GM11168 (cell line): ENCODE measurements at regions not wholly inside any gene's neighbourhood (a gene's known extent, or its start where the extent isn't known, plus 50 kb on each side); places are given as distances from the start of the nearest gene placed in this dataset.

Source experiments
- in situ Hi-C: fragments of 300-500 bp; cut with MboI; formaldehyde crosslinking; loops from one replicate; pipeline ENCODE4 v1.12.0; 2022; ENCODE audit warnings: low sequenced_read_pairs; ENCODE audit not compliant: unreplicated experiment

DNA sequence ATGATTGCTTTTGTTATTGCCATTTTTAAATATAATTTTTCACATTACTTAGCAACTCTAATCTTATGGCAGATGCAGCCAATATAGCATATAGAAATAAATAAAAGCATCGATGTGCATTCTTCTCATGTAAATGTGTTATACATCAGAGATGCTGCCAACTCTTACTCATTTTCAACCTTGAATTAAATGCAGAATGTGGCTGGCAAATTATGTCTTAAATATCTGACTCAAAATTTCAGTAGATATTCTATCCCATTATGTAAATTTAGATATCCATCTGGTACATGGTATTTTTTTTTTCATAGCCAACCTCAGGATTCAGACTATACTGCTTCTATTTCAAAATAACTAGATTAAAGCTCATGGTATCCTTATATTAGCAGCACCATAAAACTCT, 916.7 kb upstream of the TMPRSS15 start:
- in situ Hi-C loops = no loop called here

DNA sequence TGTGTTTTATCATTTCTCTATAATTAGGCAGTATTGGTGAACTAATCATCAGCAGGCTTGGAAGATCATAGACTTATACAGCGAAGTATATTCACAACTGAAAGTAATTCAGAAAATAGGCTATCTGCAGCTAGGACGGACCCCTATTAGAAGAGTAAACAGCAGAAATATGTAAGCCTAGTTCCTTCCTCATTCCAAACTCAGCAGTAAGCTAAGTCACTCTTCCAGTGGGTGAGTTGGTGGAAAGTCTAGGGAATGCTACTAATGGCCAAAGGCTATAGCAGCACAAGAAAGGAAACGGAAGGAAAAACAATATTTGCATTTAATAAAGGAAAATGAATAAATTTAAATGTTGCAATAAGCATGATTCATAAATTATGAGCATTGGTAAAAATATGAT, 918.1 kb upstream of the TMPRSS15 start:
- in situ Hi-C loops = no loop called here

DNA sequence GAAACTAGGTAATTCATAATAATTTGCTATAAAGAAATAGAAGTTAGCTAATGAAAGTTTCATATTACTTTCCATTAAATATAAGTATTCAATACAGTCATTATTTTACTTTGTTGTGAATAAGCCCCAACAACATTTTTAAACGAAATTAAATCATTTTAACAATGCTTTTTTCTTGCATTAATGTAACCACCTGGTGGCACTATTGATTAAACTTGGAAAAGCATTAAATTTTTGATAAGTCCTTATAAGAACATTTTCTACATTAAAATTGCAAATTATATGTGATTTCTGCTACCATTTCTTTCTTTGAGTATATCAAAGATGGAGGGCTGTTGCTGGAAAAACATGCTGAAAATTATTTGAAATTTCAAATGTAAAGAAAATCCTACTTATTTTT, 918.8 kb upstream of the TMPRSS15 start:
- in situ Hi-C loops = no loop called here

GRCh38 chr21:19326531-19327319, 923.1 kb upstream of the TMPRSS15 start:
- in situ Hi-C loops = no loop called here

DNA sequence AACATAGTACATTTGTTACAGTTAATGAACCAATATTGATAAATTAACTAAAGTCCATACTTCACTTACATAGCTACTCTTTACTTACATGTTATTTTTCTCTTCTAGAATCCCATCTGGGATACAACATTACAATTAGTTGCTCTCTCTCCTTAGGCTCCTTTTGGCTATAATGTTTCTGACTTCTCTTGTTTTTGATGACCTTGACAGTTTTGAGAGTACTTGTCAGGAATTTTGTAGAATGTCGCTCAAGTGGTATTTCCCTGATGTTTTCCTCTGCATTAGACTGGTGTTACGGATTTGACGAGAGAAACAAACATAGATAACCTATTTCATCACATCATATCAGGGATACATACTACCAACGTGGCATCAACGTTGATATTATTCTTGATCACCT, 925.4 kb upstream of the TMPRSS15 start:
- in situ Hi-C loops = no loop called here

- in situ Hi-C loops = no loop called here
Measured at GRCh38 chr21:19340303-19340702, 936.7 kb upstream of the TMPRSS15 start.

DNA sequence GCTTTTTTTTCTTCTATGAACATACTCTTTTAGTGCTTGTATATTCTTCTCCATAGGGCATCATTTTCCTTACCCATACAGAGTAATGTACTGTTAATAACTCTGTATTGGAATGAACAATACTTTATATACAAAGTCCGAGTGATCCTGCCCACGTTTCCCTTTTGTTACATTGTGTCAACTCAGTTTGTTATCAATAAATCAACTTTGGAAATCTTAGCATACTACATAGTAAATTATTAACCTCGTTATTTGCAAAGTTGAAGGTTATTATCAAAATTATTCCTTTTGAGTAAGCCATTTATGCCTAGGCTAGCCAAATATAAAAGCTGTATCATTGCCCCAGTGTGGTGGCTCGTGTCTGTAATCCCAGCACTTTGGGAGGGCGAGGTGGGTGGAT, 937.4 kb upstream of the TMPRSS15 start:
- in situ Hi-C loops = no loop called here

DNA sequence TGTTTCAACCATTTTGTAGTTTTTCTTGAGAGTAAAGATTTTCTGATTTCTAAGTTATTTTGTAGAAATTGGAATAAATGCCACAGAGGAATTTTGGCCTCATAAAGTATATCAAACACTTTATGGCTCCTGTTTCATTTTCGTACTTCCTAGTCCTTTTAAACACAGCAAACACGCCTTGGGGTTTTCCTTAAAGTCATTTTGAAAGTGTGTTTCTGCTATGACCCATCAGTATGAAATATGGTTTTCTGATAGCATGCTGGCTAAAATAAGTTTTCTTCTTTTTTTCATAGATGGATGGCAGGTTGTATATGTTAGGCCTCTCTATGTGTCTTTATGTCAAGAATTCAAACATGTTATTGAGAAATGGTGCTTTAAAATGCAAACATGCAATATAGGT, 940.1 kb upstream of the TMPRSS15 start:
- in situ Hi-C loops = no loop called here

GRCh38 chr21:19350286-19350685, 946.7 kb upstream of the TMPRSS15 start:
- in situ Hi-C loops = no loop called here

DNA sequence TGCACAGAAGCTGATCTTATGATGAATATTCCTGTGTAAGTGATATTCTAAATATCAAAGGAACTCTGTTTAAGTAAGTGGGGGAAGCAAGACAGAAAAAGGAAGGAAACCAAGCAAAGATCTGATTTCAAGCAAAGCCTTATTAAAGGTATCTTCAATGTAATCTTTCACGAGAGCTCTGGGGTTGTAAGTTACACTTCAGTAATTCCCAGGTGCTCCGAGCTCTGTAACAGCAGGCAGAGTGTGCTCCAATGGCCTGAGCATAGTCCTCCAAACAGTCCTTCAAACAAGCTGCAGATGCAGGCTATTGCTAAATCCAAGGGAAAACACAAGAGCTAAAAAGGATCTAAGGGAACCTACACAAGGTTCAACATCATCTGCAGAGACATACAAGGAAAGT, 949.7 kb upstream of the TMPRSS15 start:
- in situ Hi-C loops = no loop called here

- in situ Hi-C loops = no loop called here
Measured at GRCh38 chr21:19368944-19369343, 965.4 kb upstream of the TMPRSS15 start.

DNA sequence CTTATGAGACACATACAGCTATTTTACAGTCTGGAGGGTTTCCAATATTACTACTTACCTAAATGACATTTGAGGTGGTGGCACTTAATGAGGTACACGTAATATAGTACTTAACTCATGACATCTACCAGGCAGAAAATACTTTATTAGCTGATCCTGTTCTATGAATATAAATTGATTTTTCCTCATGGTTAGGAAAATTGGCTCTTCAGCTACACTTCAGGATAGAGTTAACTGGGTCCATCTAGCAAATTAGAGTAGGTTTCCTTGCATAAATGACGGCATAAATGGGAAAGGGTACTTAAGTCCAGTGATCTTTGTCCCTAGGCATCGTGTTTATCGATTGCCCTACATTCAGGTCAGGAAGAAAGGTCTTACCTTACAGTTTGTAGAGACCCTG, 988.8 kb upstream of the TMPRSS15 start:
- in situ Hi-C loops = no loop called here

DNA sequence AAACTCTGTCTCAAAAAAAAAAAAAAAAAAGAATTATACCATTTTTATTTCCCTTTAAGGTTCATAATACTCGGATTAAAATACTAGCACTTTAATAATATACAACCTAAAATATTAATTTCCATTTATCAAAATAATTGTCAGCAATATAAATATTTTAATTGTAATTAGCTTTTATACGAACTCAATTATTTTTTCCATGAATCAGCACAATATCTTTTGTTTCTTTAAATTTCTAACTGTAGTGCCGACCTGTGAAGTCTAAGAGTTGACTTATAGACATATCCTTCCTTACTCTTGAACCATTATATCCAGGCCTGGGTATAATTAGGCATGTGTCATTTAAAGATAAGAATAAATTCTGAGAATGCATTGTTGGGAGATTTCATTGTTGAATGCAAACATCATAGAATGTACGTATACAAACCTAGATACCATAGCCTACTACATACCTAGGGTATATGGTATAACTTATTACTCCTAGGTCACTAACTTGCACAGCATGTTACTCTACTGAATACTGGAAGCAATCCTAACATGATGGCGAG, 996.7 kb upstream of the TMPRSS15 start:
- in situ Hi-C loops = no loop called here

GRCh38 chr21:19402870-19403269, 999.3 kb upstream of the TMPRSS15 start:
- in situ Hi-C loops = no loop called here

DNA sequence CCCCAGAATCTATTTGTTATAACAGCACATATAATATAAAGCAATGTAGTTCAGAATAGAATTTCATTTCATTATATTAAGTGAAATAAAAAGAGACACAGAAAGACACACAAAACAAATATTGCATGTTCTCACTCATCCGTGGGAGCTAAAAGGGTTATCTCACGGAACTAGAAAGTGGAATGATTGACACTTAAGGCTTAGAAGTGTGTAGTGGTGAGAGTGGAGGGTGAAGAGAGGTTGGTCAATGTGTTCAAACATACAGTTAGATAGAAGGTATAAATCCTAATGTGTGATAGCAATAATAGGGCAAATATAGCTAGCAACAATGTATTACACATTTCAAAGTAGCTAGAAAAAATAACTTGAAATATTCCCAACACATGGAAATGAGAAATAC, 1001.7 kb upstream of the TMPRSS15 start:
- in situ Hi-C loops = no loop called here

GRCh38 chr21:19420565-19420964, 1017.0 kb upstream of the TMPRSS15 start:
- in situ Hi-C loops = no loop called here

- in situ Hi-C loops = no loop called here
Measured at GRCh38 chr21:19433623-19434022, 1030.0 kb upstream of the TMPRSS15 start.

DNA sequence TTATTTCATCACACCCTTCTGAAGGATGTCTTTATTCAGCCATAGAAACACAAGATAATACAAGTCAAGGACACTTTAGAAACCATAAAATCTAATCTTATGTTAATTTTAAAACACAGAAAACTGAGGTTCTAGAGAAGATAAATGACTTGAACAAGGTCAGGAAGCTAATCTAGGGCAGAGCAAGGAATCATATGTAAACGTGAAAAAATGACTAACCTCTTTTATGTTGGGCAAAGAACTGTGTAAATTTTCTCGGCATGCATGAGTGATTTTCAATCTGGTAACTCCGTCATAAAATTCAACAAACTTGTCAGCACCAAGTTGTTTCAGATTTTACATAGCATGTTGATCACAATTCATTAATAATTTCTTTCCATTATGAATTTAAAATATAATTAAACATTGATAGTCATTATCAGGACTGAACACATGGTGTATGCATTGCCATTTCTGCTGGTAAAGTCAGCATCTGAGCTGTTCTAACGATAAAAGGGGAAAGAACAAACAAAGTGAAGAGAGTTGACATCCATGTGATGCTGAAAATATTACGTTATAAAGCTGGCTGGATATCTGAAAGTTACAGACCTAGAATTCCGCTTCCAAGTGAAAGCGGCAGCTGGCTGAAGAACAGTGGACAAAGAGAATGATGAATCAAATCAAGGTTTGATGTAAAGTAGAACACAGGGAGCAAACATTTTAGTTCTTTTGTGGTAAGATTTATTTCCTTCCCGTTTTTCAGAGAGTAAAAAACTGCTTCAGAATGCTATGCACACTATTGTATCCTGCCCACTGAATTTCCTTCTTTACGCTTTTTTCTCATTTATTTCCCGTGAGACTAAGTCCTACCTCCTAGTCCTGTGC, 1037.4 kb upstream of the TMPRSS15 start:
- in situ Hi-C loops = no loop called here

DNA sequence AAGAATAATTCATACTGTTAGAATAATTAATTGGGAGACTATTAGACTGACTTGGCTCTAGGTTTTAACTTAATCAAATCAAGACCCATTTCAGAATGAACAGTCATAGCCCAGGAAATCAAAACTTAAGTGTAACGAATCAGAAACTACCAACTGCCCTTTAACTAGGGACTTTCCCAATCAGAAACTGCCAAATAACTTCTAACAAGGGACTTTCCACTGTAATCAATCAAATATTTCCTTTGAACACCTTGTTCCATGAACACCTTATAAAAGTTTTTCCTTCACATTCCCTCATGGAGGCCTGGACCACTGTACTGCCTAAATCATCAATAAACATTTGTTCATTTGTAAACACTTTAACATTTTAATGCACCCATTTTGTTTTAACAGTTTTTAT, 1054.7 kb upstream of the TMPRSS15 start:
- in situ Hi-C loops = no loop called here

DNA sequence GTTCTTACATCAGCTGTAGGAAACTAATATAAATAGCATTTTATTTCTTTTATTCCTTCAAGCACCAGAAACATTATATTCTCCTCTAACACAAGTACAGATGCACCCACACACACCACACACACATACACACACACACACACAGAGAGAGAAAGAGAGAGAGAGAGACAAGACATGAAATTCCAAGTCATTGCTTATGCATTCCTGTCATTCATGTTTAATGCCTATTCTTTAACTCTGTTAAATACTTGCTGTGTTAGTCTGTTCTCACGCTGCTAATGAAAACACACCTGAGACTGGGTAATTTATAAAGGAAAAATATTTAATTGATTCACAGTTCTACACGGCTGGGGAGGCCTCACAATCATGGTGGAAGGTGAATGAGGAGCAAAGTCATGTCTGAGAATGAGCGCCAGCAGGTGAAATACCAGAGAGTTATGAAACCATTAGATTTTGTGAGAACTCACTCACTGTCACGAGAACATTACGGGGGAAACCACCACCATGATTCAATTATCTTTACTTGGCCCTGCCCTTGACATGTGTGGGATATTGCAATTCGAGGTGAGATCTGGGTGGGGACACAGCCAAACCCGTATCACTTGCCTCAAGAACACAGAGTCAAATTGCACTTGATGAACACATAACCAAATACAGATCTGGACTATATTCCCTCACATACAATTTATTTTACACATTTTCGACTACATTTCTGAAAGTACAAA, 1058.1 kb upstream of the TMPRSS15 start:
- in situ Hi-C loops = no loop called here

GRCh38 chr21:19463966-19464365, 1060.4 kb upstream of the TMPRSS15 start:
- in situ Hi-C loops = no loop called here
